GM21360 (cell line): ENCODE measurements at regions not wholly inside any gene's neighbourhood (a gene's known extent, or its start where the extent isn't known, plus 50 kb on each side); places are given as distances from the start of the nearest gene placed in this dataset.

Experiments used
- ATAC-seq: cut with Tn5 transposase; IDR thresholded peaks from one replicate; pipeline ENCODE4 v1.9.1; 2021; ENCODE audit warnings: mild to moderate bottlenecking, moderate library complexity; ENCODE audit not compliant: unreplicated experiment

- no peak for ATAC-seq
These were observed 226.6 kb upstream of the SLC24A2 start for GRCh38 chr9:20015427-20015931.

- ATAC-seq: no peak
These were observed 225.3 kb upstream of the SLC24A2 start for GRCh38 chr9:20014168-20014567.

DNA sequence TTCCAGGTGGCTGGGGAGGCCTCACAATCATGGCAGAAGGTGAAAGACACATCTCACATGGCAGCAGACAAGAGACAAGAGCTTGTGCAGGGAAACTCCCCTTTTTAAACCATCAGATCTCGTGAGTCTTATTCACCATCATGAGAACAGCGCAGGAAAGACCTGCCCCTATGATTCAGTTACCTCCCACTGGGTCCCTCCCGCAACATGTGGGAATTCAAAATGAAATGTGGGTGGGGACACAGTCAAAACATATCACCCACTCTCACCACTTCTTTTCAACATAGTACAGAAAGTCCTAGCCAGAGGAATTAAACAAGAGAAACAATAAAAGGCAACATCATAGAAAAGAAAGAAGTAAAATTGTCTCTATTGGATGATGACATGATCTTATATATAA lies 223.4 kb upstream of the SLC24A2 start:
- no peak for ATAC-seq

GRCh38 chr9:20009606-20010005 lies 220.8 kb upstream of the SLC24A2 start:
- no peak for ATAC-seq

DNA sequence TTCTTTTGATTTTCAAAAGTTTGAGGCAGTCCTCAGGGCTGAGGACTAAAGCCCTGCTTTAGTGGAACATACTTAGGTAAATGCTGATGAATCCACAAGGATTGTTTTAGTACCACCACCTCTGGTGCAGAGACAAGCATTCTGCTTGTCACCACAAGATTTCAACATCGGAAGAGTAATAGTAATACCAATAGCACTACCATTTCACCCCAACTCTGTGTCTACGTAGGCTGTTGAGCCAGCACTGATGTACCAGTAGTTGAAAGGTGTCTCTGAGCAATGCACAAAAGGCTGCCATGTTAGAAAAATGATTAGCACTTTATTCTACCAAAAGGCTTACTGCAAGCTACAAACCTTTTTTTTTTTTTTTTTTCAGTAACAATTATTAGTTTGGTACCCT lies 213.2 kb upstream of the SLC24A2 start:
- no peak for ATAC-seq

GRCh38 chr9:20001058-20001457 lies 212.2 kb upstream of the SLC24A2 start:
- ATAC-seq: no peak

DNA sequence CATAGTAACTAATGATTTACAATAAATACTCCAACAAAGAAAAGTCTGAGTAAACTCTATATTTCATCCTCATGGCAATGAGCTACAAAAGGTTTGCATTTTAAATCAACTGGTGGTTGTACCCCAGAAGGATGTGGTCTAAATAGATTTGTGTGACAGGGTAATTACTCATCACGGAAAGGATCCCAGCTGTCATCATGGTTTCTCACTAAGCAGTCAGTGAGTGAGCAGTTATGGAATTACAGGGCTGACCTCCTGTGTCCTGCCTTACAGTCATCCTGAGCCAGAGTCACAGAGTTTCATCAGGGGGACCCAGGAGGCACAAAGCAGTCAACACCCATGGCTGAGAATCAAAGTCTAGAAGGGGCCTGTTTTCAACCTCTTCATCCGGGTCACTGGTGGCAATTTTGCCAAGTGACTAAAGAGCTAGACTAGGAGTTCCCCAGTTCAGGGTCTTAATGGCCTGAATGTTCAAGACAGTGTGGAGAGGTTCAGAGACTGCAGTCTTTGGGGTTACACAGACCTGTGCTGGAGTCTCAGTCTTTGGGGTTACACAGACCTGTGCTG lies 210.7 kb upstream of the SLC24A2 start:
- peak; percentile 95 for ATAC-seq

GRCh38 chr9:19998823-19999455 lies 210.1 kb upstream of the SLC24A2 start:
- peak; percentile 36 for ATAC-seq

- no peak for ATAC-seq
These were observed 209.3 kb upstream of the SLC24A2 start for GRCh38 chr9:19998153-19998552.

- no peak for ATAC-seq
These were observed 206.8 kb upstream of the SLC24A2 start for GRCh38 chr9:19995619-19996018.

DNA sequence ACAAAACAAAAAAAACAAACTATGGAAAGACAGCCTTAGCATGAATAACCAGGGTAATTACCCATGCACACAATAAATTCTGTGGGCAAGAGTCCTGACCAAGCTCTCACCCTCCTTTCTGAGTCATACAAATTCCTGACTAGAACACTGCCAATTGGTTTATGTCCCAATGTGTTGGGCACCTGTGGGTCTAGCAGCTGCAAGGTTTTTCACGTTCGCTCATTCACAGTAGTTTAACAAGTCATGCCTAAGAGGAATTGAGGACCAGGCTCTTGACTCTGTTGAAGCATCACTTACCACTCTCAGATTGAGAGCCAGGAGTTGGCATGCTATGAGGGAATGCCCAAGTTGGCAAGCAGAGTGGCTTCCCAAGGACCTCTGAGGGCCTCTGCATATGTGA lies 205.5 kb upstream of the SLC24A2 start:
- no peak for ATAC-seq

GRCh38 chr9:19992556-19992955 lies 203.7 kb upstream of the SLC24A2 start:
- no peak for ATAC-seq

GRCh38 chr9:19989213-19989612 lies 200.4 kb upstream of the SLC24A2 start:
- ATAC-seq: no peak

- no peak for ATAC-seq
These were observed 199.4 kb upstream of the SLC24A2 start for GRCh38 chr9:19988281-19988680.

- no peak for ATAC-seq
These were observed 196.2 kb upstream of the SLC24A2 start for GRCh38 chr9:19985081-19985480.

DNA sequence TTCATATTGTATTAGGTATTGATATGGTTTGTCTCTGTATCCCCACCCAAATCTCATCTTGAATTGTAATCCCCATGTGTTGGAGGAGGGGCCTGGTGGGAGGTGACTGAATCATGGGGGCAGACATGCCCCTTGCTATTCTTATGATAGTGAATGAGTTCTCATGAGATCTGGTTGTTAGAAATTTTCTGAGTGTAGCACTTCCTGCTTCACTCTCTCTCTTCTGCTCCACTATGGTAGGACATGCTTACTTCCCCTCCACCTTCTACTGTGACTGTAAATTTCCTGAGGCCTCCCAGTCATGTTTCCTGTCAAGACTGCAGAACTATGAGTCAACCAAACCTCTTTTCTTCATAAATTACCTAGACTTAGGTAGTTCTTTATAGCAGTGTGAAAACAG lies 187.4 kb upstream of the SLC24A2 start:
- ATAC-seq: no peak

- ATAC-seq: no peak
These were observed 186.7 kb upstream of the SLC24A2 start for GRCh38 chr9:19975499-19975898.

DNA sequence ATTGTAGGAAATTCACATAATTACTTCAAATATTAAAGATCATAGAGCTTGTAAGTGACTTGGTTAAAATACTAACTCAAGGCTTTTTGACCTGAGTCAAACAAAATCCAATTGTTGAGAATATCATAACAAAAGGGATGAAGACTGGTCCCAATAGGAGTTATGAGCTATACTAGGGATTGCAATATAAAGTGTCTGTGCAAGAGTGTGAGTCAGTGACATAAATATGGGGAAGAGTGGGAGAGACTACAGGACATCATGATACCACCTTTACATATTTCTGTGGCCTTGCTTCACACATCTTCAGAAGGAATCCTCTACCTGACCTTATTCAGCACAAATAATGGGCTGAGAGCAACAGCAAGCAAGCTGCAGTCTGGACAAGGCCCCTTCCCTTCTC lies 180.9 kb upstream of the SLC24A2 start:
- no peak for ATAC-seq

DNA sequence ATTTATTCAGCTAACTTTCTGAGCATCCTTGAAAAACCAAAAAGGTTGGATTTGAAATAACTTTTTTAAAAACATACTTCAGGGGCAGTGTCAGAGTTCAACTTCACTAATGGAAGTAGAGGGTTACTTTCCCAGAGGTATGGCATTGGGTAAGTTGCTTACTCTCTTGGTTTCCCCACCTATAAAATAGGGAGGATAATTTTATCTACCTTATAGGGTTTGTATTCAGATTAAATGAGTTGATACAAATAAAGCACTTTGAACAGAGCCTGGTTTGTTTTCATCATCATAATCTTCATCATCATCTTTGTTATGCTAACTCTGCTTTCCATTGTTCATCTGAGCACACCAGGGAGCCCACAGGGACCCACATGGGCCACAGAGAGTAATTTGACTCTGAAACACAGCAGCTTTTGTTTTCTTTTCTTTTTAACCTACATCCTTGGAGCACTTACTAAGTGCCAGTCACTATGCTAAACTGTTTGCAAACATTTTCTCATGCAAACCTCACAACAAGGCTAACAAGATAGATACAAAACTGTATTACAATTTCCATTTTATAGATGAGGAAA lies 179.1 kb upstream of the SLC24A2 start:
- ATAC-seq: no peak

DNA sequence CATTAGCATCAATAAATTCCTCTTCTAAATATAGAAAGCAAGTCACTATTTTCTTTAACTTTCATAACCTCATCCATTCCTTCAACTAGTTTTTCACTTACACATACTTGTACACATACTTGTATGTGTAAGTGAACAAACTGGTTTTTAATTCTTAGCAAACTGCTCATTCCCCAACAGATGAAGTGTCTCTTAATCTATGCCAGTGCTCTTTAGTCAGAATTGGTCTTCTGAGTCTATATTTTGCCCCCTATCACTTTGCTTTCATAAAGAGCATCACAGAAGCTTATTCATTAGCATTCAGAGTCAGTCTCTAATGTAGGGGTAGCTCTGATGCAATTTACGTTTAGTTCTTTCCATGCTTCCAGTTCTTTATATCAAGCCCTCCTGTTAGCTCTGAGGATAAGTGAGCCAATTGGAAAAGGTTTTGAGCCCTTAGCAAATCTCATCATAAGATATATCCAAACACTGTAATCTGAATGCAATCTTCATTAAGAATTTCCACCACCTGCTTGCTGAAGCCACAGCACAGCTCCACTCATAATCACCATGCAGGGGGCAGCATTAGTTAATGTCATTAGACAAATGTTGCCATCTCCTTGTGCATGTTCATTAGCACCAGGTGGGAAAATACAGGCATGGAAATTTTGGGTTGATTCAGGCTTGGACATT lies 178.5 kb upstream of the SLC24A2 start:
- no peak for ATAC-seq

DNA sequence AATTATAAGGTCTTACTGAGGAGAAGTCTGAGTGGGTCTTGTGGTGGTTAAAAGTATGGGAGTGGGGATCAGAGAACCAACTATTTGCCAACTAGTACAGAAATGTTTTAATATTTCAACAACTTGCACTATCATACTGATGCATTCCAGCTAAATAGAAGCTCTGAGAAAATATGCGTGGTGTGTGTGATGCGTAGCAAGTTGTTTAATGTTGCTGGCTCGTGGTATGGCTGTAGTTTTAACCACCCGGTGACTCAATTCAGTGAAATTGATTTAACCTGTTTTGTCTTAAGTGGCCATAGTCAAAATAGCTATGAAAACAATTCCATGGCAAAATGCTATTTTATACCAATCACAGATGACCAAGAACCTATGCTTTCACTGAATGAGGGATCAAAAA lies 176.5 kb upstream of the SLC24A2 start:
- no peak for ATAC-seq

GRCh38 chr9:19947996-19948395 lies 159.2 kb upstream of the SLC24A2 start:
- ATAC-seq: no peak
